ENCODE measurements at regions not wholly inside any gene's neighbourhood (a gene's known extent, or its start where the extent isn't known, plus 50 kb on each side); places are given as distances from the start of the nearest gene placed in this dataset.

- TF ChIP-seq CTCF (conservative IDR thresholded peaks at IDR 0.05; ENCODE audit: low read length) = no peak
- no peak for DNase-seq (ENCODE audit: low read depth)
- H3K4me3 ChIP-seq (ENCODE audit: low read length) = no peak overlapping the region
Measured at GRCh38 chr2:150787353-150788093, 300.1 kb upstream of the RND3 start.

- DNase-seq (ENCODE audit: low read depth) = no peak
- no peak overlapping the region for H3K4me3 ChIP-seq (ENCODE audit: low read length)
- TF ChIP-seq CTCF (conservative IDR thresholded peaks at IDR 0.05; ENCODE audit: low read length) = no peak
Measured at GRCh38 chr2:150784389-150784788, 296.9 kb upstream of the RND3 start.

GRCh38 chr2:150783896-150784295 is 296.4 kb upstream of the RND3 start:
- H3K4me3 ChIP-seq (ENCODE audit: low read length) = no peak overlapping the region
- no peak for DNase-seq (ENCODE audit: low read depth)
- no peak for TF ChIP-seq CTCF (conservative IDR thresholded peaks at IDR 0.05; ENCODE audit: low read length)

GRCh38 chr2:150783015-150783414 is 295.5 kb upstream of the RND3 start:
- DNase-seq (ENCODE audit: low read depth) = no peak
- no peak overlapping the region for H3K4me3 ChIP-seq (ENCODE audit: low read length)
- no peak for TF ChIP-seq CTCF (conservative IDR thresholded peaks at IDR 0.05; ENCODE audit: low read length)

- DNase-seq (ENCODE audit: low read depth) = no peak
Measured at GRCh38 chr2:150782613-150783012, 295.1 kb upstream of the RND3 start.

GRCh38 chr2:150781142-150781541 is 293.7 kb upstream of the RND3 start:
- no peak for TF ChIP-seq CTCF (conservative IDR thresholded peaks at IDR 0.05; ENCODE audit: low read length)
- no peak for DNase-seq (ENCODE audit: low read depth)
- no peak overlapping the region for H3K4me3 ChIP-seq (ENCODE audit: low read length)

More at GRCh38 chr2:150782613-150783012, 295.1 kb upstream of the RND3 start:
- H3K4me3 ChIP-seq (ENCODE audit: low read length) = no peak overlapping the region
- TF ChIP-seq CTCF (conservative IDR thresholded peaks at IDR 0.05; ENCODE audit: low read length) = no peak

- no peak for TF ChIP-seq CTCF (conservative IDR thresholded peaks at IDR 0.05; ENCODE audit: low read length)
- no peak for DNase-seq (ENCODE audit: low read depth)
- no peak overlapping the region for H3K4me3 ChIP-seq (ENCODE audit: low read length)
Measured at GRCh38 chr2:150778828-150779227, 291.4 kb upstream of the RND3 start.

All from AG10803 (cell line).